Neural progenitor cell (in vitro differentiated cells): ENCODE measurements at regions not wholly inside any gene's neighbourhood (a gene's known extent, or its start where the extent isn't known, plus 50 kb on each side); places are given as distances from the start of the nearest gene placed in this dataset.

Experiments used
- DNase-seq: peaks from one replicate; pipeline ENCODE4 v3.0.0-alpha.2; 2016; ENCODE audit warnings: low spot score
- H2AFZ ChIP-seq: fragments of 200-600 bp; sonication (generic); replicated peaks from 2 replicates; pipeline ENCODE4 v1.6.1; 2016; ENCODE audit warnings: antibody characterized with exemption
- H3F3A ChIP-seq: fragments of 200-600 bp; sonication (generic); 2 replicates; pipeline ENCODE4 v1.6.1; 2016; ENCODE audit warnings: antibody characterized with exemption, low read depth
- H3K27ac ChIP-seq: fragments of 200-600 bp; sonication (generic); 2 replicates; pipeline ENCODE4 v1.5.1; 2016; ENCODE audit warnings: mild to moderate bottlenecking
- H3K27me3 ChIP-seq: fragments of 200-600 bp; sonication (generic); 2 replicates; pipeline ENCODE4 v1.6.1; 2016; ENCODE audit warnings: mild to moderate bottlenecking, moderate library complexity
- H3K36me3 ChIP-seq: fragments of 200-600 bp; sonication (generic); 2 replicates; pipeline ENCODE4 v1.5.1; 2016
- H3K4me1 ChIP-seq: fragments of 200-600 bp; sonication (generic); 2 replicates; pipeline ENCODE4 v1.6.1; 2016; ENCODE audit warnings: mixed run types
- H3K4me2 ChIP-seq: fragments of 200-600 bp; sonication (generic); 2 replicates; pipeline ENCODE4 v1.6.1; 2016
- H3K4me3 ChIP-seq: fragments of 200-600 bp; sonication (generic); 2 replicates; pipeline ENCODE4 v1.5.1; 2016
- H3K79me2 ChIP-seq: fragments of 200-600 bp; sonication (generic); 2 replicates; pipeline ENCODE4 v1.6.1; 2016; ENCODE audit warnings: low read depth
- H3K9ac ChIP-seq: fragments of 200-600 bp; sonication (generic); 2 replicates; pipeline ENCODE4 v1.6.1; 2016
- H3K9me3 ChIP-seq: fragments of 200-600 bp; sonication (generic); 2 replicates; pipeline ENCODE4 v1.5.1; 2016; ENCODE audit warnings: low read depth
- H4K20me1 ChIP-seq: fragments of 200-600 bp; sonication (generic); 2 replicates; pipeline ENCODE4 v1.6.1; 2016; ENCODE audit warnings: low read depth
- H3K27ac Mint-ChIP-seq: 3 replicates; pipeline ENCODE4 v1.8.0; 2021; ENCODE audit warnings: mixed read lengths
- H3K27me3 Mint-ChIP-seq: 2 replicates; pipeline ENCODE4 v1.8.0; 2022; ENCODE audit warnings: low read depth, mild to moderate bottlenecking, inconsistent platforms, moderate library complexity, mixed read lengths; ENCODE audit not compliant: insufficient read depth
- H3K36me3 Mint-ChIP-seq: 3 replicates; pipeline ENCODE4 v1.8.0; 2021; ENCODE audit warnings: mixed read lengths
- H3K4me1 Mint-ChIP-seq: 3 replicates; pipeline ENCODE4 v1.8.0; 2021; ENCODE audit warnings: mixed read lengths
- H3K4me3 Mint-ChIP-seq: 3 replicates; pipeline ENCODE4 v1.8.0; 2021; ENCODE audit warnings: mild to moderate bottlenecking, moderate library complexity, mixed read lengths
- H3K9me3 Mint-ChIP-seq: 3 replicates; pipeline ENCODE4 v1.8.0; 2020; ENCODE audit warnings: mixed read lengths
- EZH2 ChIP-seq: fragments of 200-600 bp; sonication (generic); IDR thresholded peaks from 2 replicates; pipeline ENCODE4 v1.6.1; 2017; ENCODE audit warnings: antibody characterized with exemption, mild to moderate bottlenecking, moderate library complexity
- EZH2phosphoT487 ChIP-seq: fragments of 200-600 bp; sonication (generic); IDR thresholded peaks from 2 replicates; pipeline ENCODE4 v1.6.1; 2017; ENCODE audit warnings: antibody characterized with exemption
- TF ChIP-seq, protein P1 (sequence below): fragments of 200-600 bp; sonication (generic); IDR thresholded peaks from 2 replicates; pipeline ENCODE4 v1.5.1; 2017; ENCODE audit warnings: antibody characterized with exemption, mild to moderate bottlenecking

DNA sequence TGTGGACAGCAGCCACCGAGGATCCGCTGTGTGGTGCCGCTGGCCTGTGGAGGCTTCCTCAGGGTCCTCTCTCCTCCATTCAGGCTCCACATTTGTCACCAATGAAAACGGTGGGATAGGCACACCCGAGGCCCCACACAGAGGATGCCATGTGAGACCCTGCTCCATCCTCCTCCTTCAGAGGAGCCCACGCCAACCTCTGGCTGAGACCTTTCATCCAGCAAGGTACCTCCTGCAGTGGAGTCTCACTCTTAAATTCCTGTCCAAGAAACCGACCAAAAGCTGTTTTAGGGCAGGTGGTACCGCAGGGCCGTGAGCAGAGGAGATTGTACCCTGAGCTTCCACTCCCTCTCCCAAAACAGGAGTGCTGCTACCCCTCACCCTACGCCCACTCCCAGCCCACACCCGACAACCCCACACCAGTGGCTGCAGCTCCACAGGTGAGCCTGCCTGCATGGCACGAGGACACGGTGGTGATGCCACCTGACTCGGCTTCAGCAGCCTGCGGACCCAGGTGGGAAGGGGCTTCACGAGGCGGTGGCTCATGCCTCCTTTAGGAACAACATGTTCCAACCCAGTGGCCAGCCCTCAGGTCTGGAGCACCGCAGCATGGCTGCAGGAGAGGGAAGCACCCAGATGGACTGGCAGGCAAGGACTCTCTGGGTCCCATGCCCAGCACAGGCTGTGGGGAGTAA lies 237.6 kb upstream of the AFDN start:
- TF ChIP-seq, protein P1, sequence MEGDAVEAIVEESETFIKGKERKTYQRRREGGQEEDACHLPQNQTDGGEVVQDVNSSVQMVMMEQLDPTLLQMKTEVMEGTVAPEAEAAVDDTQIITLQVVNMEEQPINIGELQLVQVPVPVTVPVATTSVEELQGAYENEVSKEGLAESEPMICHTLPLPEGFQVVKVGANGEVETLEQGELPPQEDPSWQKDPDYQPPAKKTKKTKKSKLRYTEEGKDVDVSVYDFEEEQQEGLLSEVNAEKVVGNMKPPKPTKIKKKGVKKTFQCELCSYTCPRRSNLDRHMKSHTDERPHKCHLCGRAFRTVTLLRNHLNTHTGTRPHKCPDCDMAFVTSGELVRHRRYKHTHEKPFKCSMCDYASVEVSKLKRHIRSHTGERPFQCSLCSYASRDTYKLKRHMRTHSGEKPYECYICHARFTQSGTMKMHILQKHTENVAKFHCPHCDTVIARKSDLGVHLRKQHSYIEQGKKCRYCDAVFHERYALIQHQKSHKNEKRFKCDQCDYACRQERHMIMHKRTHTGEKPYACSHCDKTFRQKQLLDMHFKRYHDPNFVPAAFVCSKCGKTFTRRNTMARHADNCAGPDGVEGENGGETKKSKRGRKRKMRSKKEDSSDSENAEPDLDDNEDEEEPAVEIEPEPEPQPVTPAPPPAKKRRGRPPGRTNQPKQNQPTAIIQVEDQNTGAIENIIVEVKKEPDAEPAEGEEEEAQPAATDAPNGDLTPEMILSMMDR, result no peak
- TF ChIP-seq EZH2 (no peak), EZH2phosphoT487 (no peak)
- H3K9me3 Mint-ChIP-seq, result peaks cover 34% of the 10 kb centered on the region
- Histone ChIP-seq H3K27me3 (no peaks in the 10 kb centered on the region), H3K27ac (no peak overlapping the region), H3K36me3 (no peaks in the 10 kb centered on the region), H4K20me1 (no peaks in the 10 kb centered on the region), H3F3A (no peaks in the 10 kb centered on the region), H3K79me2 (no peaks in the 10 kb centered on the region), H3K4me3 (no peak overlapping the region), H3K9me3 (peaks cover 10% of the 10 kb centered on the region), H3K4me1 (no peaks in the 10 kb centered on the region), H3K9ac (no peak overlapping the region), H3K4me2 (no peak overlapping the region), H2AFZ (no peak overlapping the region)
- peaks cover 11% of the 10 kb centered on the region for H3K36me3 Mint-ChIP-seq
- DNase-seq, result no peak
- peak overlapping the region; percentile 43 for H3K27ac Mint-ChIP-seq
- peaks cover 12% of the 10 kb centered on the region for H3K4me1 Mint-ChIP-seq
- H3K27me3 Mint-ChIP-seq, result peaks cover 11% of the 10 kb centered on the region
- no peak overlapping the region for H3K4me3 Mint-ChIP-seq

DNA sequence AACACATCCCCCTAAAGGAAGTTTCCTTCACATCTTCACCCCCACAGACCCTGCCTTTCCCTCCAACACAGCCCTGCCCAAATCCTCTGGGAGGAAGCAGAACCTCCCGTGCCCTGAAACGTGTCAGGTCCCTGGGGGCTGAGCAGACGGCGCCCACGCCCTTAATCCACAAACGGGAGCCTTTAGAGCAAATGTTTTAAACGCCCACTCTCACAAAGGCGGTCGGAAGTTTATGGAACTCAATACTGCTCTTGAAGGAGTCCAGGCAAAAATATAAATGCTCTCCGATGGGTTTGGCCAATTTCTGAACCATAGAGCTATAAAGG lies 237.1 kb upstream of the AFDN start:
- no peak for DNase-seq
- no peak overlapping the region for H3K4me3 Mint-ChIP-seq
- peaks cover 12% of the 10 kb centered on the region for H3K4me1 Mint-ChIP-seq
- Histone ChIP-seq H3K27ac (no peak overlapping the region), H2AFZ (no peak overlapping the region), H3K4me1 (no peaks in the 10 kb centered on the region), H3F3A (no peaks in the 10 kb centered on the region), H3K27me3 (no peaks in the 10 kb centered on the region), H4K20me1 (no peaks in the 10 kb centered on the region), H3K9ac (no peak overlapping the region), H3K79me2 (no peaks in the 10 kb centered on the region), H3K4me3 (no peak overlapping the region), H3K9me3 (peaks cover 10% of the 10 kb centered on the region), H3K4me2 (no peak overlapping the region), H3K36me3 (no peaks in the 10 kb centered on the region)
- peaks cover 11% of the 10 kb centered on the region for H3K27me3 Mint-ChIP-seq
- H3K36me3 Mint-ChIP-seq, result peaks cover 11% of the 10 kb centered on the region
- peaks cover 31% of the 10 kb centered on the region for H3K9me3 Mint-ChIP-seq
- TF ChIP-seq EZH2phosphoT487 (no peak), EZH2 (no peak)
- TF ChIP-seq, protein P1, result no peak
- no peak overlapping the region for H3K27ac Mint-ChIP-seq

DNA sequence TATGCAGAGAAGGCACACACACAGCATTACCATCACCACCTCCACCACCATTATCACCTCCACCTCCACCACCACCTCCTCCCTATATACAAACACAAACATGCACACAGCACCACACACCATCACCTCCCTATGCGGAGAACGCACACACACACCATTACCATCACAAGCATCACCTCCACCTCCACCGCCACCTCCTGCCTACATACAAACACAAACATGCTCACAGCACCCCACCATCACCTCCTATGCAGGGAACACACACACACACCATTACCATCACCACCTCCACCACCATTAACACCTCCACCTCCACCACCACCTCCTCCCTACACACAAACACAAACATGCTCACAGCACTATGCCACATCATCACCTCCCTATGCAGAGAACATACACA lies 236.5 kb upstream of the AFDN start:
- H3F3A ChIP-seq, result no peaks in the 10 kb centered on the region
- H3K4me3 ChIP-seq, result no peak overlapping the region
- H3K36me3 ChIP-seq, result no peaks in the 10 kb centered on the region
- DNase-seq, result no peak
- peaks cover 10% of the 10 kb centered on the region for H3K9me3 ChIP-seq
- peak overlapping the region; percentile 43 for H3K27ac Mint-ChIP-seq
- H3K36me3 Mint-ChIP-seq, result peaks cover 9% of the 10 kb centered on the region
- H2AFZ ChIP-seq, result no peak overlapping the region
- H3K9me3 Mint-ChIP-seq, result peaks cover 25% of the 10 kb centered on the region
- H3K4me2 ChIP-seq, result no peak overlapping the region
- H3K4me3 Mint-ChIP-seq, result peak overlapping the region; percentile 31
- peaks cover 11% of the 10 kb centered on the region for H3K27me3 Mint-ChIP-seq
- H3K9ac ChIP-seq, result no peak overlapping the region
- no peak for TF ChIP-seq EZH2phosphoT487
- no peak for TF ChIP-seq EZH2
- TF ChIP-seq, protein P1, result no peak
- H4K20me1 ChIP-seq, result no peaks in the 10 kb centered on the region
- H3K4me1 Mint-ChIP-seq, result peaks cover 12% of the 10 kb centered on the region
- H3K27ac ChIP-seq, result no peak overlapping the region
- no peaks in the 10 kb centered on the region for H3K4me1 ChIP-seq
- no peaks in the 10 kb centered on the region for H3K79me2 ChIP-seq
- H3K27me3 ChIP-seq, result no peaks in the 10 kb centered on the region
